K562 (cell line): ENCODE measurements at regions not wholly inside any gene's neighbourhood (a gene's known extent, or its start where the extent isn't known, plus 50 kb on each side); places are given as distances from the start of the nearest gene placed in this dataset.

Experiments
- ATAC-seq: fragments of 200-7000 bp; cut with Tn5 transposase; 3 replicates; pipeline ENCODE4 v1.9.1; 2020; ENCODE audit warnings: moderate library complexity
- BruUV-seq: library from RNA; stranded (reverse); fragments of 400-500 nt; replicated peaks from 2 replicates; lab custom pipeline; 2021; lab: Mats Ljungman, UMichigan
- CTCF ChIA-PET: fragments of 300-600 bp; formaldehyde crosslinking; extraction: SDS; loops from one replicate; lab custom pipeline; 2021; ENCODE audit warnings: low intra/inter-chr PET ratio; lab: Yijun Ruan, JAX
- POLR2A ChIA-PET: fragments of 300-600, 350-650 bp; sonication (Branson Sonifier 250); formaldehyde crosslinking; extraction: SDS; loops from one replicate; lab custom pipeline; 2021; ENCODE audit warnings: antibody characterized with exemption, inconsistent platforms; lab: Yijun Ruan, JAX
- DNase-seq, 4 experiments: peaks; one replicate each; pipeline versions ENCODE4 v3.0.0 to v3.0.0-alpha.2; 2011 to 2018; ENCODE audit warnings: low spot score in 3 of 4, mixed read lengths in 3 of 4; ENCODE audit errors: extremely low read depth in 1 of 4
- FAIRE-seq: peaks from 2 replicates; lab custom pipeline; 2011; peaks lifted over from hg19 to GRCh38; lab: Jason Lieb, UNC
- H2AFZ ChIP-seq: 2 replicates; pipeline ENCODE4 v1.6.0; 2011; ENCODE audit warnings: low read depth, low read length, control low read depth, inconsistent platforms
- H3K27ac ChIP-seq: fragments of 200-600 bp; 3 replicates; pipeline ENCODE4 v1.8.0; 2011; ENCODE audit warnings: low read depth, mild to moderate bottlenecking, control low read depth, inconsistent platforms, low read length, moderate library complexity, mixed read lengths; ENCODE audit errors: extremely low read depth
- H3K27me3 ChIP-seq, 2 experiments: fragments of 300-600 bp in 1 of 2; 2 replicates in 1 of 2; 3 replicates in 1 of 2; pipeline versions ENCODE4 v1.6.0 to v1.8.0; 2011; ENCODE audit warnings: inconsistent platforms in 2 of 2, low read length in 2 of 2, mild to moderate bottlenecking in 1 of 2, mixed read lengths in 1 of 2, moderate library complexity in 1 of 2; ENCODE audit not compliant: control insufficient read depth in 2 of 2, insufficient read depth in 2 of 2
- H3K36me3 ChIP-seq: fragments of 300-600 bp; 3 replicates; pipeline ENCODE4 v1.8.0; 2011; ENCODE audit warnings: mild to moderate bottlenecking, low read length, inconsistent platforms; ENCODE audit not compliant: control insufficient read depth, insufficient read depth
- H3K4me1 ChIP-seq, 2 experiments: fragments of 200-600 bp in 1 of 2; replicated peaks in 1 of 2; 2 replicates in 1 of 2; 3 replicates in 1 of 2; pipeline versions ENCODE4 v1.5.1 to v1.8.0; 2011; ENCODE audit warnings: inconsistent platforms in 2 of 2, low read length in 2 of 2, mild to moderate bottlenecking in 1 of 2, mixed read lengths in 1 of 2, moderate library complexity in 1 of 2; ENCODE audit not compliant: control insufficient read depth in 2 of 2, insufficient read depth in 2 of 2
- H3K4me2 ChIP-seq: 2 replicates; pipeline ENCODE4 v1.6.1; 2011; ENCODE audit warnings: low read length, control low read depth, inconsistent platforms, mixed read lengths; ENCODE audit not compliant: insufficient read depth
- H3K4me3 ChIP-seq: fragments of 200-600 bp; sonication (generic), shearing (Covaris generic); 2 replicates; pipeline ENCODE4 v1.5.1; 2016; ENCODE audit warnings: control low read depth, inconsistent platforms
- H3K79me2 ChIP-seq: fragments of 200-600 bp; 3 replicates; pipeline ENCODE4 v1.8.0; 2011; ENCODE audit warnings: low read length, inconsistent platforms; ENCODE audit not compliant: control insufficient read depth, insufficient read depth
- H3K9ac ChIP-seq, 2 experiments: 2 replicates each; pipeline versions ENCODE4 v1.6.0 to v1.6.1; 2011; ENCODE audit warnings: low read depth in 2 of 2, low read length in 2 of 2, control low read depth in 1 of 2, inconsistent platforms in 1 of 2, mild to moderate bottlenecking in 1 of 2, mixed read lengths in 1 of 2; ENCODE audit not compliant: insufficient read depth in 1 of 2
- H3K9me1 ChIP-seq: one replicate; pipeline ENCODE4 v1.6.0; 2011; ENCODE audit warnings: inconsistent platforms, mild to moderate bottlenecking, low read length, moderate library complexity; ENCODE audit not compliant: control insufficient read depth, insufficient read depth
- H3K9me3 ChIP-seq: replicated peaks from 2 replicates; pipeline ENCODE4 v1.5.1; 2011; ENCODE audit warnings: low read depth, low read length, inconsistent platforms; ENCODE audit not compliant: control insufficient read depth, insufficient read depth
- H4K20me1 ChIP-seq: replicated peaks from 2 replicates; pipeline ENCODE4 v1.6.1; 2011; ENCODE audit warnings: low read length, inconsistent platforms, mixed read lengths; ENCODE audit not compliant: control insufficient read depth, insufficient read depth
- BDP1 ChIP-seq: IDR thresholded peaks from 3 replicates; pipeline ENCODE4 v1.6.1; 2011; ENCODE audit not compliant: insufficient read length, insufficient read depth
- BRF1 ChIP-seq: IDR thresholded peaks from 3 replicates; pipeline ENCODE4 v1.6.1; 2011; ENCODE audit warnings: borderline replicate concordance, mild to moderate bottlenecking; ENCODE audit not compliant: insufficient read length; ENCODE audit errors: extremely low read depth
- DNMT1 ChIP-seq: fragments of 450-650 bp; IDR thresholded peaks from 2 replicates; pipeline ENCODE4 v1.6.1; 2016; ENCODE audit warnings: antibody characterized with exemption, mild to moderate bottlenecking
- PYGO2 ChIP-seq: fragments of 450-650 bp; IDR thresholded peaks from 2 replicates; pipeline ENCODE4 v1.6.1; 2016; ENCODE audit warnings: mild to moderate bottlenecking, missing genetic modification characterization, moderate library complexity, missing compliant biosample characterization
- TRIM28 ChIP-seq: fragments of 450-650 bp; IDR thresholded peaks from 2 replicates; pipeline ENCODE4 v1.6.1; 2017
- WGBS: fragments of 100-300 bp; shearing (Covaris generic); methylation state at CpG from one replicate; pipeline ENCODE4 v1.1.6; 2016; ENCODE audit warnings: low coverage, mixed read lengths; ENCODE audit not compliant: insufficient coverage; ENCODE audit errors: missing lambda C conversion rate; 5-methylcytosine and 5-hydroxymethylcytosine counted together
- in situ Hi-C: fragments of 300-500 bp; cut with MboI; formaldehyde crosslinking; loops from 4 replicates; pipeline ENCODE4 v1.15.0; 2018; ENCODE audit warnings: inconsistent platforms, mixed read lengths
- intact Hi-C: fragments of 100-400 bp; cut with micrococcal nuclease; formaldehyde crosslinking; loops from 2 replicates; pipeline ENCODE4 v1.14.2; 2022
- TF ChIP-seq, protein P1 (sequence below): sonication (generic); formaldehyde crosslinking; IDR thresholded peaks from 2 replicates; pipeline ENCODE4 v1.8.0; 2023; ENCODE audit warnings: missing genetic modification reagents, mild to moderate bottlenecking, borderline replicate concordance
- TF ChIP-seq, protein P2 (sequence below): fragments of 250-450 bp; sonication (Bioruptor Pico); IDR thresholded peaks from 2 replicates; pipeline ENCODE4 v1.8.0; 2022; ENCODE audit warnings: inconsistent platforms, mild to moderate bottlenecking, moderate library complexity, borderline replicate concordance
- TF ChIP-seq, protein P3 (sequence below): sonication (generic); formaldehyde crosslinking; IDR thresholded peaks from 2 replicates; pipeline ENCODE4 v1.8.1; 2022; ENCODE audit warnings: missing genetic modification reagents

DNA sequence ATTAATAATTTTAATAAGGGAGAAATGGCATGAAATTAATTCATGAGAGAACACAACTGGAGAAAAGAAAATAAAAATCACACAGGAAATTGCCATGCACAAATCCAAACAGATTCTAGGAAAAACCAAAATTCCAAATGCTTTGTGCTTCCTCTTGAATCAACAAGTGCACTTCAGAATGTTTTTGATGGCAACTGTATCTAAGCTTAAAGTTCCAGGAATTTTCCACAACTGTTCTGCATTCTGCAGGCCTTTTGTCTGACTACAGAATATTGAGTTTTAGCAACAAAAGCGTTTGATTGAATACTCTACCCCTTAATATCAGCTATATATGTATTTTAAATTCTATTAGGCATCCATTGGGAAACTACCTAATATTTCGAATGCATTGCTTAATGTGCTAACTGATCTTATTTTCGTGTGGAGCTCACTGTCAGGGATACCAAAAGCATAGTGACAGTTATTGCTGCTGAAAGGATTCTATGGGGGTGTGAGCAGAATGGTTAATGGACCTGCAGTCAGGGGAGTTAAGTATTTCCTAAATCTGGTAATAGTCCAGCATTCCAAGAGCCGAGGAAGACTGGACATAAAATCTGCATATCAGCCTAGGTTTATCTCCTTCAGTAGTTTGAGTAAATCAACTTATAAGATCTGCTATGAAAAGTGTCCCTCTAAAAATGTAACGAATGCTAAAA lies 482.7 kb upstream of the POU3F3 start:
- no peak for ATAC-seq
- DNase-seq: no peak
- Histone ChIP-seq H3K4me1 (no peaks in the 10 kb centered on the region), H3K9me1 (no peaks in the 10 kb centered on the region), H3K79me2 (no peaks in the 10 kb centered on the region), H3K27me3 (no peaks in the 10 kb centered on the region; a peak in 1 of 5 replicates), H3K4me3 (no peak overlapping the region), H2AFZ (no peak overlapping the region), H3K36me3 (no peaks in the 10 kb centered on the region), H3K27ac (no peak overlapping the region), H3K9me3 (no peaks in the 10 kb centered on the region), H3K4me2 (no peak overlapping the region), H4K20me1 (no peaks in the 10 kb centered on the region), H3K9ac (no peak overlapping the region)
- ChIA-PET POLR2A (no interaction called here), CTCF (no interaction called here)
- in situ Hi-C loops: no loop called here
- BruUV-seq: no TSS peak
- TF ChIP-seq BDP1 (no peak), TRIM28 (no peak), BRF1 (no peak), PYGO2 (no peak), DNMT1 (no peak)
- TF ChIP-seq, protein P1, sequence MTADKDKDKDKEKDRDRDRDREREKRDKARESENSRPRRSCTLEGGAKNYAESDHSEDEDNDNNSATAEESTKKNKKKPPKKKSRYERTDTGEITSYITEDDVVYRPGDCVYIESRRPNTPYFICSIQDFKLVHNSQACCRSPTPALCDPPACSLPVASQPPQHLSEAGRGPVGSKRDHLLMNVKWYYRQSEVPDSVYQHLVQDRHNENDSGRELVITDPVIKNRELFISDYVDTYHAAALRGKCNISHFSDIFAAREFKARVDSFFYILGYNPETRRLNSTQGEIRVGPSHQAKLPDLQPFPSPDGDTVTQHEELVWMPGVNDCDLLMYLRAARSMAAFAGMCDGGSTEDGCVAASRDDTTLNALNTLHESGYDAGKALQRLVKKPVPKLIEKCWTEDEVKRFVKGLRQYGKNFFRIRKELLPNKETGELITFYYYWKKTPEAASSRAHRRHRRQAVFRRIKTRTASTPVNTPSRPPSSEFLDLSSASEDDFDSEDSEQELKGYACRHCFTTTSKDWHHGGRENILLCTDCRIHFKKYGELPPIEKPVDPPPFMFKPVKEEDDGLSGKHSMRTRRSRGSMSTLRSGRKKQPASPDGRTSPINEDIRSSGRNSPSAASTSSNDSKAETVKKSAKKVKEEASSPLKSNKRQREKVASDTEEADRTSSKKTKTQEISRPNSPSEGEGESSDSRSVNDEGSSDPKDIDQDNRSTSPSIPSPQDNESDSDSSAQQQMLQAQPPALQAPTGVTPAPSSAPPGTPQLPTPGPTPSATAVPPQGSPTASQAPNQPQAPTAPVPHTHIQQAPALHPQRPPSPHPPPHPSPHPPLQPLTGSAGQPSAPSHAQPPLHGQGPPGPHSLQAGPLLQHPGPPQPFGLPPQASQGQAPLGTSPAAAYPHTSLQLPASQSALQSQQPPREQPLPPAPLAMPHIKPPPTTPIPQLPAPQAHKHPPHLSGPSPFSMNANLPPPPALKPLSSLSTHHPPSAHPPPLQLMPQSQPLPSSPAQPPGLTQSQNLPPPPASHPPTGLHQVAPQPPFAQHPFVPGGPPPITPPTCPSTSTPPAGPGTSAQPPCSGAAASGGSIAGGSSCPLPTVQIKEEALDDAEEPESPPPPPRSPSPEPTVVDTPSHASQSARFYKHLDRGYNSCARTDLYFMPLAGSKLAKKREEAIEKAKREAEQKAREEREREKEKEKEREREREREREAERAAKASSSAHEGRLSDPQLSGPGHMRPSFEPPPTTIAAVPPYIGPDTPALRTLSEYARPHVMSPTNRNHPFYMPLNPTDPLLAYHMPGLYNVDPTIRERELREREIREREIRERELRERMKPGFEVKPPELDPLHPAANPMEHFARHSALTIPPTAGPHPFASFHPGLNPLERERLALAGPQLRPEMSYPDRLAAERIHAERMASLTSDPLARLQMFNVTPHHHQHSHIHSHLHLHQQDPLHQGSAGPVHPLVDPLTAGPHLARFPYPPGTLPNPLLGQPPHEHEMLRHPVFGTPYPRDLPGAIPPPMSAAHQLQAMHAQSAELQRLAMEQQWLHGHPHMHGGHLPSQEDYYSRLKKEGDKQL (CRISPR knock-in tag): no peak
- TF ChIP-seq, protein P2, sequence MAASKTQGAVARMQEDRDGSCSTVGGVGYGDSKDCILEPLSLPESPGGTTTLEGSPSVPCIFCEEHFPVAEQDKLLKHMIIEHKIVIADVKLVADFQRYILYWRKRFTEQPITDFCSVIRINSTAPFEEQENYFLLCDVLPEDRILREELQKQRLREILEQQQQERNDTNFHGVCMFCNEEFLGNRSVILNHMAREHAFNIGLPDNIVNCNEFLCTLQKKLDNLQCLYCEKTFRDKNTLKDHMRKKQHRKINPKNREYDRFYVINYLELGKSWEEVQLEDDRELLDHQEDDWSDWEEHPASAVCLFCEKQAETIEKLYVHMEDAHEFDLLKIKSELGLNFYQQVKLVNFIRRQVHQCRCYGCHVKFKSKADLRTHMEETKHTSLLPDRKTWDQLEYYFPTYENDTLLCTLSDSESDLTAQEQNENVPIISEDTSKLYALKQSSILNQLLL: no peak
- TF ChIP-seq, protein P3, sequence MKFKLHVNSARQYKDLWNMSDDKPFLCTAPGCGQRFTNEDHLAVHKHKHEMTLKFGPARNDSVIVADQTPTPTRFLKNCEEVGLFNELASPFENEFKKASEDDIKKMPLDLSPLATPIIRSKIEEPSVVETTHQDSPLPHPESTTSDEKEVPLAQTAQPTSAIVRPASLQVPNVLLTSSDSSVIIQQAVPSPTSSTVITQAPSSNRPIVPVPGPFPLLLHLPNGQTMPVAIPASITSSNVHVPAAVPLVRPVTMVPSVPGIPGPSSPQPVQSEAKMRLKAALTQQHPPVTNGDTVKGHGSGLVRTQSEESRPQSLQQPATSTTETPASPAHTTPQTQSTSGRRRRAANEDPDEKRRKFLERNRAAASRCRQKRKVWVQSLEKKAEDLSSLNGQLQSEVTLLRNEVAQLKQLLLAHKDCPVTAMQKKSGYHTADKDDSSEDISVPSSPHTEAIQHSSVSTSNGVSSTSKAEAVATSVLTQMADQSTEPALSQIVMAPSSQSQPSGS (CRISPR knock-in tag): no peak
- 0% methylated on average over 5 of the region's 5 CpGs for WGBS
- intact Hi-C loops: no loop called here
- FAIRE-seq: no peak
